Hepatocyte (in vitro differentiated cells): ENCODE measurements at regions not wholly inside any gene's neighbourhood (a gene's known extent, or its start where the extent isn't known, plus 50 kb on each side); places are given as distances from the start of the nearest gene placed in this dataset.

ENCODE experiments used
- EZH2 ChIP-seq: fragments of 200-600 bp; sonication (generic); IDR thresholded peaks from 2 replicates; pipeline ENCODE4 v1.6.1; 2016; ENCODE audit warnings: antibody characterized with exemption, mild to moderate bottlenecking, borderline replicate concordance
- EZH2phosphoT487 ChIP-seq: fragments of 200-600 bp; sonication (generic); IDR thresholded peaks from one replicate; pipeline ENCODE4 v1.6.1; 2018; ENCODE audit warnings: antibody characterized with exemption, mild to moderate bottlenecking, low read depth, moderate library complexity; ENCODE audit not compliant: unreplicated experiment, severe bottlenecking
- TF ChIP-seq, protein P1 (sequence below): fragments of 200-600 bp; sonication (generic); IDR thresholded peaks from 2 replicates; pipeline ENCODE4 v1.5.1; 2016; ENCODE audit warnings: antibody characterized with exemption, mild to moderate bottlenecking; ENCODE audit not compliant: poor library complexity

GRCh38 chr18:27699137-27699536 lies 477.8 kb downstream of the CDH2 start:
- TF ChIP-seq, protein P1, sequence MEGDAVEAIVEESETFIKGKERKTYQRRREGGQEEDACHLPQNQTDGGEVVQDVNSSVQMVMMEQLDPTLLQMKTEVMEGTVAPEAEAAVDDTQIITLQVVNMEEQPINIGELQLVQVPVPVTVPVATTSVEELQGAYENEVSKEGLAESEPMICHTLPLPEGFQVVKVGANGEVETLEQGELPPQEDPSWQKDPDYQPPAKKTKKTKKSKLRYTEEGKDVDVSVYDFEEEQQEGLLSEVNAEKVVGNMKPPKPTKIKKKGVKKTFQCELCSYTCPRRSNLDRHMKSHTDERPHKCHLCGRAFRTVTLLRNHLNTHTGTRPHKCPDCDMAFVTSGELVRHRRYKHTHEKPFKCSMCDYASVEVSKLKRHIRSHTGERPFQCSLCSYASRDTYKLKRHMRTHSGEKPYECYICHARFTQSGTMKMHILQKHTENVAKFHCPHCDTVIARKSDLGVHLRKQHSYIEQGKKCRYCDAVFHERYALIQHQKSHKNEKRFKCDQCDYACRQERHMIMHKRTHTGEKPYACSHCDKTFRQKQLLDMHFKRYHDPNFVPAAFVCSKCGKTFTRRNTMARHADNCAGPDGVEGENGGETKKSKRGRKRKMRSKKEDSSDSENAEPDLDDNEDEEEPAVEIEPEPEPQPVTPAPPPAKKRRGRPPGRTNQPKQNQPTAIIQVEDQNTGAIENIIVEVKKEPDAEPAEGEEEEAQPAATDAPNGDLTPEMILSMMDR, result no peak
- no peak for TF ChIP-seq EZH2
- no peak for TF ChIP-seq EZH2phosphoT487
